Left cardiac atrium (tissue), 4 donors: ENCODE measurements at regions not wholly inside any gene's neighbourhood (a gene's known extent, or its start where the extent isn't known, plus 50 kb on each side); places are given as distances from the start of the nearest gene placed in this dataset.

Experiments
- ATAC-seq, 2 donors: fragments of 200-7000 bp; cut with Tn5 transposase; one replicate each; pipeline ENCODE4 v1.9.1; 2020; ENCODE audit warnings: mild to moderate bottlenecking in 2 of 2, moderate library complexity in 2 of 2
- DNase-seq: peaks from one replicate; pipeline ENCODE4 v3.0.0-alpha.2; 2020
- intact Hi-C, 2 donors: fragments of 100-400 bp; cut with DNase I; formaldehyde crosslinking; loops; one replicate each; pipeline versions ENCODE4 v1.14.1 to v1.15.1; 2022 to 2023
- donor health status: DM: no; HTN: yes; CAD: no.
- donor health status: DM: no; HTN: yes; CAD: no; lungs with severe emphysema.
- donor health status: DM: yes; HTN: yes; CAD: no.
- donor health status: Dilated cardiomyopathy.

GRCh38 chr2:216572582-216573578, 60.3 kb upstream of the IGFBP2 start:
- DNase-seq: peak; percentile 87
- intact Hi-C loops: loop anchor here in 1 of 2 donors (5.0 kb wide), 1 partner anchor 36 kb away; no protein-coding TSS in a partner anchor
- peak; percentile 92 to 93 for ATAC-seq

GRCh38 chr2:216574046-216574445, 59.2 kb upstream of the IGFBP2 start:
- peak; percentile 32 to 38 for ATAC-seq
- intact Hi-C loops: loop anchor here in 1 of 2 donors (5.0 kb wide), 1 partner anchor 37 kb away; no protein-coding TSS in a partner anchor
- DNase-seq: no peak

GRCh38 chr2:216574586-216574985, 58.6 kb upstream of the IGFBP2 start:
- ATAC-seq (no peak), DNase-seq (no peak)
- intact Hi-C loops: loop anchor here in 1 of 2 donors (5.0 kb wide), 1 partner anchor 37 kb away; no protein-coding TSS in a partner anchor

- intact Hi-C loops: no loop called here
- ATAC-seq: no peak
- DNase-seq: no peak
Observed at GRCh38 chr2:216575465-216575864, 57.8 kb upstream of the IGFBP2 start.

- no peak for ATAC-seq
- intact Hi-C loops: no loop called here
Observed at GRCh38 chr2:216576616-216577015, 56.6 kb upstream of the IGFBP2 start.

GRCh38 chr2:216578325-216578724, 54.9 kb upstream of the IGFBP2 start:
- DNase-seq (no peak), ATAC-seq (no peak)
- intact Hi-C loops: no loop called here

More at GRCh38 chr2:216576616-216577015, 56.6 kb upstream of the IGFBP2 start:
- no peak for DNase-seq

GRCh38 chr2:216583147-216583546, 50.1 kb upstream of the IGFBP2 start:
- DNase-seq (no peak), ATAC-seq (no peak)
- intact Hi-C loops: no loop called here
